ENCODE measurements at regions not wholly inside any gene's neighbourhood (a gene's known extent, or its start where the extent isn't known, plus 50 kb on each side); places are given as distances from the start of the nearest gene placed in this dataset.

DNA sequence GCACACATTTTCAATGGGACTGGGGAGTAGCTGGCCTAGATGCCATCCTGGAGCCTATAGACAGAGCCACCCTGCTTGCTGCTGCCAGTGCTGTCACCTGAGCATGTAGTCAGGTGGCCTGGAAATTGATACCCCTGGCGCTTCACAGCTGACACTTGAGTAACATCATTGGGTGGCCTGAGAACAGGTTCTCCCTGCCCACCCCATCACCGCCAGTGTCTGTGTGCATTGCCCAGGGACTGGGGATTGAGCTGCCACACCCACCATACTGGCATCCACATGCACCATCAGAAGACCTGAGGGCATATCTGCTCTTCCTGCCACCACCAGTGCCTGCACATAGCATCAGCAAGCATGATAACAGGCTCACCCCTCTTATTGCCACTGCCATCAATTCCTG lies 1142.9 kb upstream of the PABPC4L start:
- H3K36me3 Mint-ChIP-seq (ENCODE audit: low read depth), result no peaks in the 10 kb centered on the region
- H3K36me3 ChIP-seq (ENCODE audit: insufficient read depth), result no peaks in the 10 kb centered on the region
- H3K27me3 ChIP-seq (ENCODE audit: insufficient read depth), result no peaks in the 10 kb centered on the region
- H3K9me2 ChIP-seq (ENCODE audit: insufficient read depth), result no peaks in the 10 kb centered on the region
- peaks cover 2% of the 10 kb centered on the region for H3K27me3 Mint-ChIP-seq (ENCODE audit: insufficient read depth, low read depth, poor library complexity)
- DNase-seq (ENCODE audit: low spot score) (no peak), ATAC-seq (no peak)
- H3K9me3 Mint-ChIP-seq, result peaks cover 4% of the 10 kb centered on the region; the same call in 2 of the 3 replicates
- no peak overlapping the region for H3K4me3 ChIP-seq
- H3K4me3 Mint-ChIP-seq, result no peak overlapping the region
- no peak for TF ChIP-seq REST (IDR thresholded peaks at IDR 0.05; ENCODE audit: unreplicated experiment)
- TF ChIP-seq EZH2 (IDR thresholded peaks at IDR 0.05; ENCODE audit: low read depth, unreplicated experiment), result no peak
- TF ChIP-seq JUNB (IDR thresholded peaks at IDR 0.05; ENCODE audit: unreplicated experiment), result no peak
- no peak for TF ChIP-seq CREB1 (CRISPR knock-in tag; IDR thresholded peaks at IDR 0.05; ENCODE audit: low read depth)
- TF ChIP-seq NANOG (IDR thresholded peaks at IDR 0.05; ENCODE audit: borderline replicate concordance), result no peak
- TF ChIP-seq, protein P1, sequence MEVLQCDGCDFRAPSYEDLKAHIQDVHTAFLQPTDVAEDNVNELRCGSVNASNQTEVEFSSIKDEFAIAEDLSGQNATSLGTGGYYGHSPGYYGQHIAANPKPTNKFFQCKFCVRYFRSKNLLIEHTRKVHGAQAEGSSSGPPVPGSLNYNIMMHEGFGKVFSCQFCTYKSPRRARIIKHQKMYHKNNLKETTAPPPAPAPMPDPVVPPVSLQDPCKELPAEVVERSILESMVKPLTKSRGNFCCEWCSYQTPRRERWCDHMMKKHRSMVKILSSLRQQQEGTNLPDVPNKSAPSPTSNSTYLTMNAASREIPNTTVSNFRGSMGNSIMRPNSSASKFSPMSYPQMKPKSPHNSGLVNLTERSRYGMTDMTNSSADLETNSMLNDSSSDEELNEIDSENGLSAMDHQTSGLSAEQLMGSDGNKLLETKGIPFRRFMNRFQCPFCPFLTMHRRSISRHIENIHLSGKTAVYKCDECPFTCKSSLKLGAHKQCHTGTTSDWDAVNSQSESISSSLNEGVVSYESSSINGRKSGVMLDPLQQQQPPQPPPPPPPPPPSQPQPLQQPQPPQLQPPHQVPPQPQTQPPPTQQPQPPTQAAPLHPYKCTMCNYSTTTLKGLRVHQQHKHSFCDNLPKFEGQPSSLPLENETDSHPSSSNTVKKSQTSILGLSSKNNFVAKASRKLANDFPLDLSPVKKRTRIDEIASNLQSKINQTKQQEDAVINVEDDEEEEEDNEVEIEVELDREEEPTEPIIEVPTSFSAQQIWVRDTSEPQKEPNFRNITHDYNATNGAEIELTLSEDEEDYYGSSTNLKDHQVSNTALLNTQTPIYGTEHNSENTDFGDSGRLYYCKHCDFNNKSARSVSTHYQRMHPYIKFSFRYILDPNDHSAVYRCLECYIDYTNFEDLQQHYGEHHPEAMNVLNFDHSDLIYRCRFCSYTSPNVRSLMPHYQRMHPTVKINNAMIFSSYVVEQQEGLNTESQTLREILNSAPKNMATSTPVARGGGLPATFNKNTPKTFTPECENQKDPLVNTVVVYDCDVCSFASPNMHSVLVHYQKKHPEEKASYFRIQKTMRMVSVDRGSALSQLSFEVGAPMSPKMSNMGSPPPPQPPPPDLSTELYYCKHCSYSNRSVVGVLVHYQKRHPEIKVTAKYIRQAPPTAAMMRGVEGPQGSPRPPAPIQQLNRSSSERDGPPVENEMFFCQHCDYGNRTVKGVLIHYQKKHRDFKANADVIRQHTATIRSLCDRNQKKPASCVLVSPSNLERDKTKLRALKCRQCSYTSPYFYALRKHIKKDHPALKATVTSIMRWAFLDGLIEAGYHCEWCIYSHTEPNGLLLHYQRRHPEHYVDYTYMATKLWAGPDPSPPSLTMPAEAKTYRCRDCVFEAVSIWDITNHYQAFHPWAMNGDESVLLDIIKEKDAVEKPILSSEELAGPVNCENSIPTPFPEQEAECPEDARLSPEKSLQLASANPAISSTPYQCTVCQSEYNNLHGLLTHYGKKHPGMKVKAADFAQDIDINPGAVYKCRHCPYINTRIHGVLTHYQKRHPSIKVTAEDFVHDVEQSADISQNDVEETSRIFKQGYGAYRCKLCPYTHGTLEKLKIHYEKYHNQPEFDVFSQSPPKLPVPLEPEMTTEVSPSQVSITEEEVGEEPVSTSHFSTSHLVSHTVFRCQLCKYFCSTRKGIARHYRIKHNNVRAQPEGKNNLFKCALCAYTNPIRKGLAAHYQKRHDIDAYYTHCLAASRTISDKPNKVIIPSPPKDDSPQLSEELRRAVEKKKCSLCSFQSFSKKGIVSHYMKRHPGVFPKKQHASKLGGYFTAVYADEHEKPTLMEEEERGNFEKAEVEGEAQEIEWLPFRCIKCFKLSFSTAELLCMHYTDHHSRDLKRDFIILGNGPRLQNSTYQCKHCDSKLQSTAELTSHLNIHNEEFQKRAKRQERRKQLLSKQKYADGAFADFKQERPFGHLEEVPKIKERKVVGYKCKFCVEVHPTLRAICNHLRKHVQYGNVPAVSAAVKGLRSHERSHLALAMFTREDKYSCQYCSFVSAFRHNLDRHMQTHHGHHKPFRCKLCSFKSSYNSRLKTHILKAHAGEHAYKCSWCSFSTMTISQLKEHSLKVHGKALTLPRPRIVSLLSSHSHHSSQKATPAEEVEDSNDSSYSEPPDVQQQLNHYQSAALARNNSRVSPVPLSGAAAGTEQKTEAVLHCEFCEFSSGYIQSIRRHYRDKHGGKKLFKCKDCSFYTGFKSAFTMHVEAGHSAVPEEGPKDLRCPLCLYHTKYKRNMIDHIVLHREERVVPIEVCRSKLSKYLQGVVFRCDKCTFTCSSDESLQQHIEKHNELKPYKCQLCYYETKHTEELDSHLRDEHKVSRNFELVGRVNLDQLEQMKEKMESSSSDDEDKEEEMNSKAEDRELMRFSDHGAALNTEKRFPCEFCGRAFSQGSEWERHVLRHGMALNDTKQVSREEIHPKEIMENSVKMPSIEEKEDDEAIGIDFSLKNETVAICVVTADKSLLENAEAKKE (CRISPR knock-in tag; IDR thresholded peaks at IDR 0.05), result no peak
- TF ChIP-seq POLR2AphosphoS5 (IDR thresholded peaks at IDR 0.05; ENCODE audit: low read depth), result no peak
- TF ChIP-seq, protein P2, sequence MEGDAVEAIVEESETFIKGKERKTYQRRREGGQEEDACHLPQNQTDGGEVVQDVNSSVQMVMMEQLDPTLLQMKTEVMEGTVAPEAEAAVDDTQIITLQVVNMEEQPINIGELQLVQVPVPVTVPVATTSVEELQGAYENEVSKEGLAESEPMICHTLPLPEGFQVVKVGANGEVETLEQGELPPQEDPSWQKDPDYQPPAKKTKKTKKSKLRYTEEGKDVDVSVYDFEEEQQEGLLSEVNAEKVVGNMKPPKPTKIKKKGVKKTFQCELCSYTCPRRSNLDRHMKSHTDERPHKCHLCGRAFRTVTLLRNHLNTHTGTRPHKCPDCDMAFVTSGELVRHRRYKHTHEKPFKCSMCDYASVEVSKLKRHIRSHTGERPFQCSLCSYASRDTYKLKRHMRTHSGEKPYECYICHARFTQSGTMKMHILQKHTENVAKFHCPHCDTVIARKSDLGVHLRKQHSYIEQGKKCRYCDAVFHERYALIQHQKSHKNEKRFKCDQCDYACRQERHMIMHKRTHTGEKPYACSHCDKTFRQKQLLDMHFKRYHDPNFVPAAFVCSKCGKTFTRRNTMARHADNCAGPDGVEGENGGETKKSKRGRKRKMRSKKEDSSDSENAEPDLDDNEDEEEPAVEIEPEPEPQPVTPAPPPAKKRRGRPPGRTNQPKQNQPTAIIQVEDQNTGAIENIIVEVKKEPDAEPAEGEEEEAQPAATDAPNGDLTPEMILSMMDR (conservative IDR thresholded peaks at IDR 0.05; ENCODE audit: low read depth in 2 of 2), result no peak
- TF ChIP-seq, protein P3, sequence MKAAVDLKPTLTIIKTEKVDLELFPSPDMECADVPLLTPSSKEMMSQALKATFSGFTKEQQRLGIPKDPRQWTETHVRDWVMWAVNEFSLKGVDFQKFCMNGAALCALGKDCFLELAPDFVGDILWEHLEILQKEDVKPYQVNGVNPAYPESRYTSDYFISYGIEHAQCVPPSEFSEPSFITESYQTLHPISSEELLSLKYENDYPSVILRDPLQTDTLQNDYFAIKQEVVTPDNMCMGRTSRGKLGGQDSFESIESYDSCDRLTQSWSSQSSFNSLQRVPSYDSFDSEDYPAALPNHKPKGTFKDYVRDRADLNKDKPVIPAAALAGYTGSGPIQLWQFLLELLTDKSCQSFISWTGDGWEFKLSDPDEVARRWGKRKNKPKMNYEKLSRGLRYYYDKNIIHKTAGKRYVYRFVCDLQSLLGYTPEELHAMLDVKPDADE (IDR thresholded peaks at IDR 0.05), result no peak
- no peak for TF ChIP-seq EZH2phosphoT487 (IDR thresholded peaks at IDR 0.05; ENCODE audit: unreplicated experiment)
- no peaks in the 10 kb centered on the region for H3F3A ChIP-seq (replicated peaks; ENCODE audit: low read depth)
- no peak overlapping the region for H3K4me2 ChIP-seq
- H3K4me1 Mint-ChIP-seq, result 0 out of 3 replicates have a peak, but pooled peaks cover 2% of the 10 kb centered on the region
- H3K79me2 ChIP-seq (replicated peaks; ENCODE audit: insufficient read depth), result no peaks in the 10 kb centered on the region
- no peaks in the 10 kb centered on the region for H4K20me1 ChIP-seq (replicated peaks; ENCODE audit: insufficient read depth)
- H3K27ac ChIP-seq (ENCODE audit: low read depth), result no peak overlapping the region
- H2AFZ ChIP-seq, result no peak overlapping the region
- no peak overlapping the region for H3K27ac Mint-ChIP-seq
- H3K4me1 ChIP-seq (ENCODE audit: insufficient read depth), result no peaks in the 10 kb centered on the region
